Nephron (organoid): ENCODE measurements at regions not wholly inside any gene's neighbourhood (a gene's known extent, or its start where the extent isn't known, plus 50 kb on each side); places are given as distances from the start of the nearest gene placed in this dataset.

ENCODE experiments used
- H3K27ac Mint-ChIP-seq, 3 experiments: 2 replicates each; pipeline ENCODE4 v1.8.0; 2020; ENCODE audit warnings: mixed read lengths in 3 of 3, mild to moderate bottlenecking in 2 of 3, moderate library complexity in 1 of 3
- H3K27me3 Mint-ChIP-seq: 2 replicates; pipeline ENCODE4 v1.8.0; 2021; ENCODE audit warnings: low read depth, mild to moderate bottlenecking, moderate library complexity, mixed read lengths
- H3K36me3 Mint-ChIP-seq: 2 replicates; pipeline ENCODE4 v1.8.0; 2020; ENCODE audit warnings: low read depth, mixed read lengths
- H3K4me1 Mint-ChIP-seq: 2 replicates; pipeline ENCODE4 v1.8.0; 2020; ENCODE audit warnings: mixed read lengths
- H3K4me3 Mint-ChIP-seq, 3 experiments: 2 replicates each; pipeline ENCODE4 v1.8.0; 2020; ENCODE audit warnings: mild to moderate bottlenecking in 3 of 3, mixed read lengths in 3 of 3, moderate library complexity in 2 of 3
- H3K9me3 Mint-ChIP-seq: 2 replicates; pipeline ENCODE4 v1.8.0; 2020; ENCODE audit warnings: mixed read lengths
- TF ChIP-seq, protein P1 (sequence below), 3 experiments: fragments of 200-600 bp; sonication (generic); IDR thresholded peaks; one replicate each; pipeline ENCODE4 v1.5.0; 2021; ENCODE audit warnings: antibody characterized with exemption in 3 of 3; ENCODE audit not compliant: unreplicated experiment in 3 of 3

DNA sequence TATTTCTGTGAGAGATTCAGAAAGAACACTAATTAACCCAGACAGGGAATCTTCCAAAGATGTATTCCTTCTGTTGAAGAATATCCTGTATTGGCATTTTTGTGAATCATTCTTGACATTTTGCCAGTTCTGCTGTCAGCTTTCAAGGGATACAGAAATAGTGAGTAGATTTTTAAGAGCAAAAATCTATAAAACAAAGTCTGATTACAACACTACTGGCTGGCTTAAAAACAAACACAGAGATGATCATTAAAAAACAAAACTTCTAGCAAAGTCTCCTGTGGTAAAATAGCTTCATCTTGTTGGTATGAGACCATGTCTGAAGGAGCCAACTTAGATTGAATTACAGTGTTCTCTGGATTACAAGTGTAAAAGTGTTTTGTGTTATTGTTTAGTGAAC lies 866.3 kb upstream of the KLHL29 start:
- TF ChIP-seq, protein P1, sequence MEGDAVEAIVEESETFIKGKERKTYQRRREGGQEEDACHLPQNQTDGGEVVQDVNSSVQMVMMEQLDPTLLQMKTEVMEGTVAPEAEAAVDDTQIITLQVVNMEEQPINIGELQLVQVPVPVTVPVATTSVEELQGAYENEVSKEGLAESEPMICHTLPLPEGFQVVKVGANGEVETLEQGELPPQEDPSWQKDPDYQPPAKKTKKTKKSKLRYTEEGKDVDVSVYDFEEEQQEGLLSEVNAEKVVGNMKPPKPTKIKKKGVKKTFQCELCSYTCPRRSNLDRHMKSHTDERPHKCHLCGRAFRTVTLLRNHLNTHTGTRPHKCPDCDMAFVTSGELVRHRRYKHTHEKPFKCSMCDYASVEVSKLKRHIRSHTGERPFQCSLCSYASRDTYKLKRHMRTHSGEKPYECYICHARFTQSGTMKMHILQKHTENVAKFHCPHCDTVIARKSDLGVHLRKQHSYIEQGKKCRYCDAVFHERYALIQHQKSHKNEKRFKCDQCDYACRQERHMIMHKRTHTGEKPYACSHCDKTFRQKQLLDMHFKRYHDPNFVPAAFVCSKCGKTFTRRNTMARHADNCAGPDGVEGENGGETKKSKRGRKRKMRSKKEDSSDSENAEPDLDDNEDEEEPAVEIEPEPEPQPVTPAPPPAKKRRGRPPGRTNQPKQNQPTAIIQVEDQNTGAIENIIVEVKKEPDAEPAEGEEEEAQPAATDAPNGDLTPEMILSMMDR (IDR thresholded peaks at IDR 0.05; ENCODE audit: unreplicated experiment in 3 of 3): no peak
- H3K4me3 Mint-ChIP-seq: no peak overlapping the region
- peaks cover 22% of the 10 kb centered on the region for H3K4me1 Mint-ChIP-seq

DNA sequence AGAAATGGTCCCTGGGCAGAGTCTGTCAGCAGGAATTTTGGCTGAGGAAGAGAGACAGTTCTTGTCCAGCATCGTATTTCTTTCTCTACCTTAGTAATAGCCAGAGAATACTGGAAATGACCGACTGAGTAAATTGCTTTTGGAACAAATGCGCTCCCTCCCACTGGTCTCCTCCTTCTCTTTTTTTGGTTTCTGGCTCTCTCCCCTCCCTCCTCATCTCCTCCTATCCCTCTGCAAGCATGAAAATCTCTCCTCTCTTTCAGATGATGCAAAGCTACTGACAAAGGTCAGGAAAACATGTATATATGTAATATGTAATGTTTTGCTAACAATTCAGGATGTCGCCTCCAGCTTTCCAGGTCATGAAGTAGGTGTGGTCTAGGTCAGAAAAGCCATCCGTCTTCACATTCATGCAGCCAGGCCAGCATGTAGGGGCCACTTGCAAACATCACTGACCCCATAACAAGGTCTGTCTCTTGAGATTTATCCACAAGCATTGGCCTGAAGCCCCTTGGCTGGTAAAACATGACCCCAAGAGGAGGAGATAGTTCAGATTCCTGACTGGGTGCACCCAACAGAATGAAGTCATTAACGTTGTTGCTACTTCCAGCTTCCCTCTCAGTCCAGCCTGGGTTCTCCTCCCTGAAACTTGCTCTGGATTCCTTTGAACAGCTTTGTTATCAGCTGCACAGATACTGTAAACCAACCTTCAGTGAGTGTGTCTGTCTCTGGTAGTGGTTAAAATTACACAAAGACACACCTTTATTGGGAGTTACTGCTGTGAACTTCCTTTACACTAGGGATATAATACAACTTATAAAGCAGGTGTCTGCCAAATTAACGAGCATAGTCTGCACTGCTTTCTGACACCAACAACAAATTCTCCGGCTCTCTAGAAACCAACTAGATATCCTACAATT lies 864.4 kb upstream of the KLHL29 start:
- Mint-ChIP-seq H3K9me3 (peaks cover 4% of the 10 kb centered on the region), H3K36me3 (no peaks in the 10 kb centered on the region), H3K4me1 (peaks cover 22% of the 10 kb centered on the region), H3K27ac (peak overlapping the region in 2 of 3 experiments; percentile 8 to 80), H3K27me3 (peaks cover 4% of the 10 kb centered on the region), H3K4me3 (no peak overlapping the region)
- TF ChIP-seq, protein P1 (IDR thresholded peaks at IDR 0.05; ENCODE audit: unreplicated experiment in 3 of 3): no peak

More for the DNA sequence above, 866.3 kb upstream of the KLHL29 start:
- H3K27ac Mint-ChIP-seq: no peak overlapping the region
- H3K36me3 Mint-ChIP-seq: no peaks in the 10 kb centered on the region
- H3K27me3 Mint-ChIP-seq: peaks cover 4% of the 10 kb centered on the region
- no peaks in the 10 kb centered on the region for H3K9me3 Mint-ChIP-seq

DNA sequence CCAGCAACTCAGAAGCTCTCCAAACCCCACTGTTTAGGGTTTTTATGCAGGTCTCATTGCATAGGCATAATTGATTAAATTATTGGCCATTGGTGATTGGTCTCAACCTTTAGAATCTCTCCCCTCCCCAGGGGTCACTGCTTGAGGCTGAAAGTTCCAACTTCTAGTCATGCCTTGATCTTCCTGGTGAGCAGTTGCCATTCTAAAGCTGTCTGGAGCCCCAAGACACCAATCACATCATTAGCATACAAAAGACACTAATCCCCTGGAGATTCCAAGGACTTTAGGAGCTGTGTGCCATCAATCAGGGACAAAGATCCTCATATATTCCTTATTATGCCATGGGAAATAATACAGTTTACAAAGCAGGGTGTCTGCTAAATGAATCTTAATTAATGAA lies 863.4 kb upstream of the KLHL29 start:
- Mint-ChIP-seq H3K27ac (no peak overlapping the region), H3K4me1 (peaks cover 22% of the 10 kb centered on the region), H3K36me3 (no peaks in the 10 kb centered on the region), H3K4me3 (no peak overlapping the region), H3K9me3 (peaks cover 4% of the 10 kb centered on the region), H3K27me3 (peaks cover 11% of the 10 kb centered on the region)
- TF ChIP-seq, protein P1 (IDR thresholded peaks at IDR 0.05; ENCODE audit: unreplicated experiment in 3 of 3): no peak

DNA sequence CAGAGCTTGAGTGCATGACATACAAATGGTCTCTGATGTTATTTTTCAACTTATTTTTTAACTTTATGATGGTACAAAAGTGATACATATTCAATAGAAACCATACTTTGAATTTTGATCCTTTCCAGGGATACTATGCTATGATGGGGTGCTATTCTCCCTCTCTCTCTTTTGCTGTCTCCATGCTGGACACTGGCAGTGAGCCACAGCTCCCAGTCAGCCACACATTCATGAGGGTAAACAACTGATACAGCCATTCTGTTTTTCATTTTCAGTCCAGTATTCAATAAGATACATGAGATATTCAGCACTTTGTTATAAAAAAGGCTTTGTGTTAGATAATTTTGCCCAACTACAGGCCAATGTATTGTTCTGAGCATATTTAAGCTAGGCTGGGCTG lies 859.3 kb upstream of the KLHL29 start:
- peaks cover under 1% of the 10 kb centered on the region for H3K4me1 Mint-ChIP-seq
- H3K9me3 Mint-ChIP-seq: peaks cover 14% of the 10 kb centered on the region

DNA sequence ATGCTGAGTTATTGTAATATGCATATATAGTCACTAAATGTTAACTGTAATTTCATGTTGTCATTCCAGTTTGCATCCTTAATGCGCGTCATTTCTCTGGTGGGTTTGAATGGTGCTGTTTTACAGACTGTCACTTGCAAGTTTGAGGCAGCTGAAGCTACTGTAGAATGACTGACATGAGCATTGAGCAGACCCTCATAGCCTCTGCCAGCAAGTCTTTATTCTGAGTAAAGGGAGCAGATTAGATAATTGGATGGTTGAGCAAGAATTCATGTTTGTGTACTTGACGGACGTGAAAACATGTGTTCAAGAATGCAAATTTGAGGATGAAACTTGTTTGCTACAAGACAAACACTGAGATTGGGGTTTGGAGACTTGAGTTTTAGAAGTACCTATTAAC lies 854.8 kb upstream of the KLHL29 start:
- Mint-ChIP-seq H3K9me3 (peaks cover 10% of the 10 kb centered on the region), H3K4me3 (no peak overlapping the region), H3K27me3 (peaks cover 11% of the 10 kb centered on the region), H3K36me3 (no peaks in the 10 kb centered on the region), H3K4me1 (no peaks in the 10 kb centered on the region), H3K27ac (no peak overlapping the region)
- TF ChIP-seq, protein P1 (IDR thresholded peaks at IDR 0.05; ENCODE audit: unreplicated experiment in 3 of 3): no peak

More for the DNA sequence above, 859.3 kb upstream of the KLHL29 start:
- Mint-ChIP-seq H3K27me3 (peaks cover 6% of the 10 kb centered on the region), H3K27ac (no peak overlapping the region), H3K36me3 (no peaks in the 10 kb centered on the region), H3K4me3 (no peak overlapping the region)
- TF ChIP-seq, protein P1 (IDR thresholded peaks at IDR 0.05; ENCODE audit: unreplicated experiment in 3 of 3): no peak

DNA sequence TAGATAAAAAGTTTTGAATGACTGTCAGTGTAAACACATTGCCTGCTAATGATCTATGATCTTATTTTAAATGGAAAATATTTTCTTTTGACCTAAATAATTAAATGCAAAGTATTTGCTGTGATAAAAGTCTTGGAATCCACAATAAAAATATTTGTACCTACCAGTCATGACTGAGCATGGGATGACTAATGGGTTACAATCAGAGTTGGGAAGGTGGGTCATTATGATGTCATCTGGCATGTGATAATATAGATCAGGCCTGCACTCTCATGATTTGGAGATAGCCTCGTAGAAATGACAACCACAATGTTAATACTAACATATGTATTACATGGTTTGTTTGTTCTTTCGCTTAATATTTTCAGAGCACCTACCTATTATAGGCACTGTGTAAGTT lies 848.8 kb upstream of the KLHL29 start:
- H3K27me3 Mint-ChIP-seq: peaks cover 9% of the 10 kb centered on the region
- no peaks in the 10 kb centered on the region for H3K4me1 Mint-ChIP-seq
- TF ChIP-seq, protein P1 (IDR thresholded peaks at IDR 0.05; ENCODE audit: unreplicated experiment in 3 of 3): no peak
- no peaks in the 10 kb centered on the region for H3K36me3 Mint-ChIP-seq
- no peak overlapping the region for H3K27ac Mint-ChIP-seq
- peaks cover 7% of the 10 kb centered on the region for H3K9me3 Mint-ChIP-seq
- H3K4me3 Mint-ChIP-seq: no peak overlapping the region
